Central memory CD4-positive, alpha-beta T cell (primary cell): ENCODE measurements at regions not wholly inside any gene's neighbourhood (a gene's known extent, or its start where the extent isn't known, plus 50 kb on each side); places are given as distances from the start of the nearest gene placed in this dataset.

Experiments
- DNase-seq: peaks from one replicate; pipeline ENCODE4 v3.0.0; 2022

GRCh38 chr6:138580801-138581200 is 81.5 kb upstream of the NHSL1 start:
- no peak for DNase-seq

- no peak for DNase-seq
Observed at GRCh38 chr6:138582573-138582972, 83.3 kb upstream of the NHSL1 start.

- no peak for DNase-seq
Observed at GRCh38 chr6:138586638-138587037, 87.3 kb upstream of the NHSL1 start.

GRCh38 chr6:138588805-138589434 is 89.6 kb upstream of the NHSL1 start:
- DNase-seq = peak; percentile 45

GRCh38 chr6:138590796-138591709 is 91.8 kb upstream of the NHSL1 start:
- DNase-seq = peak; percentile 15

- no peak for DNase-seq
Observed at GRCh38 chr6:138592749-138593123, 93.4 kb upstream of the NHSL1 start.

- DNase-seq = peak; percentile 32
Observed at GRCh38 chr6:138593124-138593877, 94.0 kb upstream of the NHSL1 start.

- no peak for DNase-seq
Observed at GRCh38 chr6:138593909-138594757, 94.8 kb upstream of the NHSL1 start.

GRCh38 chr6:138594758-138595140 is 95.5 kb upstream of the NHSL1 start:
- no peak for DNase-seq

GRCh38 chr6:138596126-138596525 is 96.8 kb upstream of the NHSL1 start:
- DNase-seq = no peak

GRCh38 chr6:138596591-138596990 is 97.3 kb upstream of the NHSL1 start:
- DNase-seq = no peak

GRCh38 chr6:138597336-138597735 is 98.0 kb upstream of the NHSL1 start:
- DNase-seq = no peak

- no peak for DNase-seq
Observed at GRCh38 chr6:138598562-138599173, 99.4 kb upstream of the NHSL1 start.

- DNase-seq = no peak
Observed at GRCh38 chr6:138600261-138600660, 101.0 kb upstream of the NHSL1 start.

GRCh38 chr6:138600726-138601125 is 101.4 kb upstream of the NHSL1 start:
- DNase-seq = no peak

GRCh38 chr6:138601128-138601527 is 101.8 kb upstream of the NHSL1 start:
- no peak for DNase-seq

GRCh38 chr6:138605958-138606357 is 106.7 kb upstream of the NHSL1 start:
- no peak for DNase-seq

GRCh38 chr6:138607478-138608433 is 108.5 kb upstream of the NHSL1 start:
- no peak for DNase-seq

- DNase-seq = no peak
Observed at GRCh38 chr6:138608896-138609295, 109.6 kb upstream of the NHSL1 start.

GRCh38 chr6:138609801-138610430 is 110.6 kb upstream of the NHSL1 start:
- DNase-seq = no peak
